ENCODE measurements at regions not wholly inside any gene's neighbourhood (a gene's known extent, or its start where the extent isn't known, plus 50 kb on each side); places are given as distances from the start of the nearest gene placed in this dataset.
"Not testable (repeated sequence)": the region's sequence is repeated elsewhere in the genome, so short reads cannot be mapped to it uniquely, and the experiment has no call there.

DNA sequence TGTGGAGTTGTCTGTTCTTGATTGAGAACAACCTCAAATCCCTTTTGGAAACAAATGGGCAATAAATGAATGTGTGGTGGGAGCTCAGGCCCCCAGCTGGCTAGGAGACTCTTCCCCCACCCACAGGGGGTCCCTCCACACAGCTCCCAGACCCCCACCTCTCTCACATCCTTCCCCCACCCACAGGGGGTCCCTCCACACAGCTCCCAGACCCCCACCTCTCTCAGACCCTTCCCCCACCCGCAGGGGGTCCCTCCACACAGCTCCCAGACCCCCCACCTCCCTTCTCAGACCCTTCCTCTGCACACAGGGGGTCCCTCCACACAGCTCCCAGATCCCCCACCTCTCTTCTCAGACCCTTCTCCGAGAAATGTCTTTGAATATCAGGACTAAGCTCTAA lies 79.0 kb upstream of the CTDP1 start:
- H3K4me3 Mint-ChIP-seq = no peak overlapping the region
- DNase-seq = no peak
- no peak overlapping the region for H3K27ac Mint-ChIP-seq
- no peaks in the 10 kb centered on the region for H3K4me1 Mint-ChIP-seq
- H3K36me3 Mint-ChIP-seq = no peaks in the 10 kb centered on the region
- peaks cover 12 to 30% of the 10 kb centered on the region in 2 donors for H3K27me3 Mint-ChIP-seq
- no peaks in the 10 kb centered on the region for H3K9me3 Mint-ChIP-seq
- no peak for ATAC-seq (replicated peaks)

- H3K27ac Mint-ChIP-seq = no peak overlapping the region
- H3K4me3 Mint-ChIP-seq = no peak overlapping the region
- no peaks in the 10 kb centered on the region for H3K4me1 Mint-ChIP-seq
- ATAC-seq (replicated peaks) (no peak), DNase-seq (no peak)
- no peaks in the 10 kb centered on the region for H3K9me3 Mint-ChIP-seq
- peaks cover 15 to 23% of the 10 kb centered on the region in 2 donors for H3K27me3 Mint-ChIP-seq
- no peaks in the 10 kb centered on the region for H3K36me3 Mint-ChIP-seq
These were observed 78.4 kb upstream of the CTDP1 start for GRCh38 chr18:79601234-79601633.

- no peaks in the 10 kb centered on the region for H3K9me3 Mint-ChIP-seq
- no peaks in the 10 kb centered on the region for H3K36me3 Mint-ChIP-seq
- no peak overlapping the region for H3K4me3 Mint-ChIP-seq
- no peaks in the 10 kb centered on the region for H3K4me1 Mint-ChIP-seq
- H3K27me3 Mint-ChIP-seq = peaks cover 11 to 15% of the 10 kb centered on the region in 2 donors
- DNase-seq = no peak
- no peak overlapping the region for H3K27ac Mint-ChIP-seq
- ATAC-seq (replicated peaks) = no peak
These were observed 76.0 kb upstream of the CTDP1 start for GRCh38 chr18:79603321-79604204.

DNA sequence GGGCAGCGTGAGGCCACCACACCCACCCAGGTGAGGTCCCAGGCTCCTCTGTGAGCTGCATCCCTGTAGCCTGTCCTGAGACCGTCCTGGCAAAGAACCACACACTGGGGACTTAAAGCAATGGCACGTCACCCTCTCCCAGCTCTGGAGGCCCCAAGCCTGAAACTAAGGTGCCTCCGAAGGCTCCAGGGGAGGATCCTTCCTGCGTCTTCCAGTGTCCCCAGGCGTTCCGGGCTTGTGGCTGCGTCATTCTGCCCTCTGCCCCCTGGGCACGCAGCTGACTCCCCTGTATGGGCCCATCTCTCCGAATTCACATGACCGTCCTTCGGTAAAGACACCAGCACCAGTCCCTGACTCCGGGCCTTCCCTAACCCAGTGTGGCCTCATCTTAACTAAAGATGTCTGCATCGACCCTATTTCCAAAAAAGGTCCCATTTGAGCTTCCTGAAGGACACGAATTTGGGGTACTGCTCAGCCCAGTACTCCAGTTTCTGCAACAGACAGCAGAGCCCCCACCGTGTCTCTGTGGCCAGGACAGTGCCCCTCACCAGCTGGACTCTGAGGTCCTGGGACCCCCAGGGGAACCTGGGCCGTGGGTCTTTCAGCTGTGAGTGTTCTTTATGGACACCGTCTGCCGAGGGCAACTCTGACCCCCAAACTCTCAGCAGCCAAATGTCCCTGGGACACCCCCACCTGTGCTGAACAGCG lies 75.2 kb upstream of the CTDP1 start:
- Mint-ChIP-seq H3K27ac (no peak overlapping the region), H3K4me1 (no peaks in the 10 kb centered on the region), H3K27me3 (peaks cover 8 to 12% of the 10 kb centered on the region in 2 donors), H3K4me3 (no peak overlapping the region), H3K36me3 (no peaks in the 10 kb centered on the region), H3K9me3 (no peaks in the 10 kb centered on the region)
- ATAC-seq (replicated peaks) (no peak), DNase-seq (no peak)

- no peak for DNase-seq
- Mint-ChIP-seq H3K4me3 (no peak overlapping the region), H3K27me3 (peaks cover 8 to 12% of the 10 kb centered on the region in 2 donors), H3K4me1 (no peaks in the 10 kb centered on the region), H3K36me3 (no peaks in the 10 kb centered on the region), H3K9me3 (no peaks in the 10 kb centered on the region), H3K27ac (no peak overlapping the region)
- no peak for ATAC-seq (replicated peaks)
These were observed 74.4 kb upstream of the CTDP1 start for GRCh38 chr18:79604913-79605880.

GRCh38 chr18:79606071-79606470 lies 73.5 kb upstream of the CTDP1 start:
- H3K4me1 Mint-ChIP-seq; H3K27me3 Mint-ChIP-seq; H3K36me3 Mint-ChIP-seq; DNase-seq; H3K4me3 Mint-ChIP-seq; ATAC-seq (replicated peaks); H3K27ac Mint-ChIP-seq; H3K9me3 Mint-ChIP-seq: not testable (repeated sequence)

DNA sequence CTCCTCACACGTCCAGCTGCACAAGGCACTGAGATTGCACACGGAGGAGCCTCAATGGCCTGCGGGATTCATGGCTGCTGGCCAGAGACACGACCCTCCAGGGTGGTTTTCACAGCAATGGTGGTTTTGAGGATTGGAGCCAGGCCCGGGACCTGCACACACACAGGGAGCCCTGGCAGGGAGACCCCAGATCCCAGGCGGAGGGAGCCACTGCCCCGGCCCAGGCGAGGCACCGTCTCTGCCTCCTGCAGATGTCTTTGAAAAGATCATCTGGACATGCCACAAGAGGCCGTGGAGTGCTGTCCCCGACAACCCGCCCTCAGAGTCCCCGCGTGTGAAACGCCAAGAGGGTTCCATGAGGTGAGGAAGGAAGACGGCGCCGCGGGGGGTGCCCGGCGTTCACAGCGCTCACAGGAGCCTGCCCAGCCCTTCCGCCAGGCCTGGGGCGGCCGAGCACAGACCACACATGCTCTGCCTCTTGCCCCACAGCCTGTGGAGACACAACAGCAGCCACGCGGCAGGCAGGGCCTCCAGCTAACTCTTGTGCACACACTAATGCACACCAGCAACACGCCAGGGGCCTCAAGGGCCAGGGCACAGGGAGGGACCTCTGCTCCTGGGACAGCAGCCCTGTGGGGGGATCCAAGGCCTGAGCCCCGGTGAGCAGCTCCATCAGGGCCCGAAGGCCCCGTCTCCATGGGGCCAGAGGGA lies 72.8 kb upstream of the CTDP1 start:
- DNase-seq (no peak), ATAC-seq (replicated peaks) (no peak)
- no peaks in the 10 kb centered on the region for H3K9me3 Mint-ChIP-seq
- peaks cover 0 to 8% of the 10 kb centered on the region in 2 donors for H3K27me3 Mint-ChIP-seq
- no peaks in the 10 kb centered on the region for H3K4me1 Mint-ChIP-seq
- H3K36me3 Mint-ChIP-seq = no peaks in the 10 kb centered on the region
- no peak overlapping the region for H3K4me3 Mint-ChIP-seq
- H3K27ac Mint-ChIP-seq = no peak overlapping the region

DNA sequence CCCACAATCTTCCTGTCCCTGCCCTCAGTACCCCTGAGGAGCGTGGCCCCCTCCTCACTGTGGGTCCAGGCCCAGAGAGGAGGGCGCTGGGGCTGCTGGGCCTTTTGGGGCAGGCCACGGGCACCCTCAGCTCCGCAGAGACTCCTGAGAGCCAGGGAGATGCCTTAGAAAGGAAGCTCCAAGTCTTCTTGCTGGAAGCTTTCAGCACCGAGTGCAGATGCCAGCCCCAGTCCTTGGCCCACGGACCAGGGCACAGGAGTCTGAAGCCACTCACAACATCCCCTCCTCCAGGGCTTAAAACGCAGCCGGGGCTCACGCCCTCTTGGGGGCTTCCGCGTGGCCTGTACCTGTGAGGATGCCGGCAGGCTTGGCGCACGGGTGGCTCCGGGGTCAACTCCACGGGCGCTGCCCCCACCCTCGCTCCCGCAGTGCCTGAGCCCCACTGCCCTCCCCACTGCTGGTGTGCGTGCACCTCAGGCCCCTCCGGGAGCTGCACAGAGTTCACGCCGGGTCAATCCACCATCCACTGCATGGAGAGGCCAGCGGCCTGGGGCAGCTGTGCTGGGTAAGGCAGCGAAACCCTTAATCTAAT lies 72.1 kb upstream of the CTDP1 start:
- peaks cover 0 to 8% of the 10 kb centered on the region in 2 donors for H3K27me3 Mint-ChIP-seq
- no peak overlapping the region for H3K4me3 Mint-ChIP-seq
- H3K9me3 Mint-ChIP-seq = no peaks in the 10 kb centered on the region
- H3K4me1 Mint-ChIP-seq = no peaks in the 10 kb centered on the region
- ATAC-seq (replicated peaks) = no peak
- no peaks in the 10 kb centered on the region for H3K36me3 Mint-ChIP-seq
- no peak for DNase-seq
- H3K27ac Mint-ChIP-seq = no peak overlapping the region

- DNase-seq (no peak), ATAC-seq (replicated peaks) (no peak)
- Mint-ChIP-seq H3K4me3 (no peak overlapping the region), H3K36me3 (no peaks in the 10 kb centered on the region), H3K9me3 (no peaks in the 10 kb centered on the region), H3K27me3 (peaks cover 0 to 8% of the 10 kb centered on the region in 2 donors), H3K27ac (no peak overlapping the region), H3K4me1 (no peaks in the 10 kb centered on the region)
These were observed 71.5 kb upstream of the CTDP1 start for GRCh38 chr18:79608069-79608468.

DNA sequence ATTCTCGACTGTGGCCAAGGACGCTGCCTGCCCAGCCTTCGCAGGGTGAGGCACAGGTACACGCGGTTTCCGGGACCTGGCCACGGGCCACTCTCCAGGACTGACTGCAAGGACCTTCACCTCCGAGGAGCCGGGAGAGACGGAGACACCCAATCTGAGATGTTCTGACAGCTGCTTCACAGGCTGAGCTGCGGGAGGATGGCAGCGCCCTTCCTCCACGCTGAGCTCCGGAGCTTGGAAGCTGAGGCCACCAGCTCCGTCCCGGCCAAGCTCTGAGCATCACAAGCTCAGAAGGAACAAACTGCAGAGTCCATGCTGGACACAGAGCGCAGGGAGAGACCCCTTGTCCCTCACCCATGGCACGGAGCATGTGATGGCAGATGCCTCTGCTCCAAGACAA lies 71.1 kb upstream of the CTDP1 start:
- H3K27me3 Mint-ChIP-seq = peaks cover 0 to 8% of the 10 kb centered on the region in 2 donors
- DNase-seq (no peak), ATAC-seq (replicated peaks) (no peak)
- H3K4me1 Mint-ChIP-seq = no peaks in the 10 kb centered on the region
- no peaks in the 10 kb centered on the region for H3K9me3 Mint-ChIP-seq
- H3K36me3 Mint-ChIP-seq = no peaks in the 10 kb centered on the region
- H3K27ac Mint-ChIP-seq = no peak overlapping the region
- no peak overlapping the region for H3K4me3 Mint-ChIP-seq

GRCh38 chr18:79608999-79609461 lies 70.6 kb upstream of the CTDP1 start:
- Mint-ChIP-seq H3K4me3 (no peak overlapping the region), H3K36me3 (no peaks in the 10 kb centered on the region), H3K27me3 (peaks cover 0 to 8% of the 10 kb centered on the region in 2 donors), H3K4me1 (no peaks in the 10 kb centered on the region), H3K27ac (no peak overlapping the region), H3K9me3 (no peaks in the 10 kb centered on the region)
- ATAC-seq (replicated peaks) (no peak), DNase-seq (no peak)

DNA sequence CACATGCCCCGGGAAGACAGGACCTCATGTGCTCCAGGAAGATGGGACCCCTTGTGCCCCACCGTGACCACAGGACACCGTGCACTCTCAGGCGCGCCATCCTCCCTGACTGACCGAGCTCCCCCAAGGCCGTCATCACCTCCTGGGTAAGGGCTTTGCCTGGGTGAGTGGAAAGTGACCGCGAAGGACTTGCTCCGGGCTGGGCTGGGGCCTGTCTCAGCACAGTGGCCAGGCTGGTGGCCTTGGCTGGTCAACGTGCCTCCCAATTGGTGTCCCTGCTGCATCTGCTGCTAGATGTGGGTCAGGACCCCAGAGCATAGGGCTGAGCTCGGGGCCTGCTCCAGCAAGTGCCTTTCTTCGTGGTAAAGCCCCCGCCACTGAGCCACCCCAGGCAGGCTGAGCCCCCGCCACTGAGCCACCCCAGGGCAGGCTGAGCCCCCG lies 69.7 kb upstream of the CTDP1 start:
- Mint-ChIP-seq H3K27ac (no peak overlapping the region), H3K9me3 (no peaks in the 10 kb centered on the region), H3K27me3 (peaks cover 0 to 8% of the 10 kb centered on the region in 2 donors), H3K4me3 (no peak overlapping the region), H3K36me3 (no peaks in the 10 kb centered on the region), H3K4me1 (no peaks in the 10 kb centered on the region)
- DNase-seq (no peak), ATAC-seq (replicated peaks) (no peak)

DNA sequence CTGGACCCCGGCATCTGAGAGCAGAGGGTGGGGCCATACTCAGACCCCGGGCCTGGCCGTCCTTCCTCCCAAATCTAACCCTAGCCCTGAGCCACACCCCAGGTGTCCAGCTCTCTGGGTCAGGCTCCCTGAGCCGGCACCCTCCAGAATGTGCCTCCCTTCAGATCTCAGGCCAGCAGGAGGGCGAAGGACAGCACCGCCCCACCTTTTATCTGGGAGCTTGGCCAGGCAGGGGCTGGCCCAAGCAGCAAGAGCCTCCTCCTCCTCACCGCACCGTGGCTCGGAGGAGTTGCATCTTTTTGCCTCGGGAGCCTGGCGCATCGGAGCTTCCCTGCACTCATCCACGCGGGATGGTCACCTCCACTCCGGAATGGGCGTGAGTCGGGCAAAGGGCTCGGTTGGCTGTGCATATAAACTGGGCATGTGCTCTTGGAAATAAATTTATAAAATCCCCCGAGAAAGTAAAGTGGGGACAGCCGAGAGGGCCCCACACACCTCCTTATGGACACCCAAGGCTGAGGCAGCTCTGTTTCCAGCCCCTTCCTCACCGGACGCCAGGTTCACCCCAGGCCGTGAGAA lies 69.1 kb upstream of the CTDP1 start:
- Mint-ChIP-seq H3K27me3 (peaks cover 0 to 8% of the 10 kb centered on the region in 2 donors), H3K36me3 (no peaks in the 10 kb centered on the region), H3K9me3 (no peaks in the 10 kb centered on the region), H3K4me1 (no peaks in the 10 kb centered on the region), H3K4me3 (no peak overlapping the region), H3K27ac (no peak overlapping the region)
- ATAC-seq (replicated peaks) = no peak
- DNase-seq = no peak
